KMS-11 (cell line): ENCODE measurements at regions not wholly inside any gene's neighbourhood (a gene's known extent, or its start where the extent isn't known, plus 50 kb on each side); places are given as distances from the start of the nearest gene placed in this dataset.

Experiments used
- H2AFZ ChIP-seq: fragments of 200-600 bp; sonication (generic); 2 replicates; pipeline ENCODE4 v1.6.1; 2016; ENCODE audit warnings: antibody characterized with exemption, mixed run types, low read depth
- H3K27ac ChIP-seq: fragments of 200-600 bp; sonication (generic); 2 replicates; pipeline ENCODE4 v1.6.1; 2016; ENCODE audit warnings: mild to moderate bottlenecking, mixed run types
- H3K27me3 ChIP-seq: fragments of 200-600 bp; sonication (generic); 2 replicates; pipeline ENCODE4 v1.6.1; 2017; ENCODE audit warnings: mild to moderate bottlenecking, low read depth, mixed run types, moderate library complexity; ENCODE audit not compliant: insufficient read depth
- H3K36me3 ChIP-seq: fragments of 200-600 bp; sonication (generic); 2 replicates; pipeline ENCODE4 v1.6.1; 2017; ENCODE audit warnings: mild to moderate bottlenecking, mixed run types; ENCODE audit not compliant: insufficient read depth
- H3K4me1 ChIP-seq: fragments of 200-600 bp; sonication (generic); 2 replicates; pipeline ENCODE4 v1.6.1; 2016; ENCODE audit warnings: mild to moderate bottlenecking, low read depth, mixed run types; ENCODE audit not compliant: poor library complexity, severe bottlenecking
- H3K4me2 ChIP-seq: fragments of 200-600 bp; sonication (generic); 2 replicates; pipeline ENCODE4 v1.7.0; 2016; ENCODE audit warnings: mild to moderate bottlenecking, mixed run types
- H3K4me3 ChIP-seq: fragments of 200-600 bp; sonication (generic); IDR thresholded peaks from 2 replicates; pipeline ENCODE4 v1.6.1; 2017; ENCODE audit warnings: low read depth, low read length, mixed read lengths; ENCODE audit not compliant: insufficient read depth
- H3K79me2 ChIP-seq: fragments of 200-600 bp; sonication (generic); 2 replicates; pipeline ENCODE4 v1.6.1; 2016; ENCODE audit warnings: low read depth, mixed run types; ENCODE audit not compliant: insufficient read depth
- H3K9ac ChIP-seq: fragments of 200-600 bp; sonication (generic); 2 replicates; pipeline ENCODE4 v1.6.1; 2016; ENCODE audit warnings: mild to moderate bottlenecking, mixed run types
- H4K20me1 ChIP-seq: fragments of 200-600 bp; sonication (generic); 2 replicates; pipeline ENCODE4 v1.6.1; 2016; ENCODE audit warnings: mild to moderate bottlenecking, mixed run types; ENCODE audit not compliant: insufficient read depth
- TF ChIP-seq, protein P1 (sequence below): fragments of 200-600 bp; sonication (generic); conservative IDR thresholded peaks from 2 replicates; pipeline ENCODE4 v1.6.1; 2017; ENCODE audit warnings: low read depth, mild to moderate bottlenecking, antibody characterized with exemption, low read length, moderate library complexity, mixed read lengths

DNA sequence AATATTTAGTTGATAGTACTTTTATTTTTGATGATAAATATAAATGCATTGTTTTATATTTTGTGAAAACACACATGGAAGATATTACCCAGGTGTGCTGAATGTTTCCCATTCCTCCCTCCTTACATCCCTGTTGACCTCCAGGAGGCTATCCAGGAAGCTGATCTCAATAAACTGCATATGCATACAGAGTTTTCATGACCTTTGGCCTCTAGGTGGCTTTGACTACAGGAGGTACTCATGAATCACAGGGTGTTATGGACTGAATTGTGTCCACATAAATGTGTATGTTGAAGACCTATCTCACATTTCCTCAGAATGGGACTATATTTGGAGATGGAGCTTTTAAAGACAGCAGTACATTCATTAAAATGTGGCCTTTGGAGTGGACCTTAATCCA is 914.9 kb upstream of the NCAM2 start:
- Histone ChIP-seq H3K79me2 (no peaks in the 10 kb centered on the region), H3K36me3 (no peaks in the 10 kb centered on the region), H3K9ac (no peak overlapping the region), H3K27ac (no peak overlapping the region), H3K4me2 (no peak overlapping the region), H3K4me1 (no peaks in the 10 kb centered on the region), H2AFZ (no peak overlapping the region), H3K27me3 (no peaks in the 10 kb centered on the region), H3K4me3 (no peak overlapping the region), H4K20me1 (no peaks in the 10 kb centered on the region)
- TF ChIP-seq, protein P1, sequence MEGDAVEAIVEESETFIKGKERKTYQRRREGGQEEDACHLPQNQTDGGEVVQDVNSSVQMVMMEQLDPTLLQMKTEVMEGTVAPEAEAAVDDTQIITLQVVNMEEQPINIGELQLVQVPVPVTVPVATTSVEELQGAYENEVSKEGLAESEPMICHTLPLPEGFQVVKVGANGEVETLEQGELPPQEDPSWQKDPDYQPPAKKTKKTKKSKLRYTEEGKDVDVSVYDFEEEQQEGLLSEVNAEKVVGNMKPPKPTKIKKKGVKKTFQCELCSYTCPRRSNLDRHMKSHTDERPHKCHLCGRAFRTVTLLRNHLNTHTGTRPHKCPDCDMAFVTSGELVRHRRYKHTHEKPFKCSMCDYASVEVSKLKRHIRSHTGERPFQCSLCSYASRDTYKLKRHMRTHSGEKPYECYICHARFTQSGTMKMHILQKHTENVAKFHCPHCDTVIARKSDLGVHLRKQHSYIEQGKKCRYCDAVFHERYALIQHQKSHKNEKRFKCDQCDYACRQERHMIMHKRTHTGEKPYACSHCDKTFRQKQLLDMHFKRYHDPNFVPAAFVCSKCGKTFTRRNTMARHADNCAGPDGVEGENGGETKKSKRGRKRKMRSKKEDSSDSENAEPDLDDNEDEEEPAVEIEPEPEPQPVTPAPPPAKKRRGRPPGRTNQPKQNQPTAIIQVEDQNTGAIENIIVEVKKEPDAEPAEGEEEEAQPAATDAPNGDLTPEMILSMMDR, result no peak

DNA sequence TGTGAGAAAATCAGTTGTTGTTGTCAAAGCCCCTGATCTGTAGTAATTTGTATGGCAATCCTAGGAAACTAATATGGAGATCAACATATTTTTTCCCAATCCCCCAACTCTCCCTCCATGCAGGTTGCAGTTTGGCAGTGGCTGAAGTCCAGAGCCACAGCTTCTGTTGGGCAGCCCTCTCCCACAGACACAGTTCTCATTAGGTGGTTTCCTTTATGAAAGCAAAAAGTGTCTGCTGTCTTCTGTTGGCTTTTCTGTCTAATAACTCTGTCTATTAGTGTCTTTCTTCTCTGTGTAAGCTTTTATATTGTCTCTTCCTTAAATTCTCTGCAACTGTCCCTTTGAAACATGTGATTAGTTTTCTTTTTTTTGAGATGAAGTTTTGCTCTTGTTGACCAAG is 914.3 kb upstream of the NCAM2 start:
- no peak overlapping the region for H3K4me3 ChIP-seq
- H3K4me1 ChIP-seq, result no peaks in the 10 kb centered on the region
- H2AFZ ChIP-seq, result no peak overlapping the region
- H3K4me2 ChIP-seq, result no peak overlapping the region
- H3K27me3 ChIP-seq, result no peaks in the 10 kb centered on the region
- no peaks in the 10 kb centered on the region for H3K79me2 ChIP-seq
- no peaks in the 10 kb centered on the region for H4K20me1 ChIP-seq
- H3K27ac ChIP-seq, result no peak overlapping the region
- H3K36me3 ChIP-seq, result no peaks in the 10 kb centered on the region
- H3K9ac ChIP-seq, result no peak overlapping the region
- TF ChIP-seq, protein P1, result no peak

DNA sequence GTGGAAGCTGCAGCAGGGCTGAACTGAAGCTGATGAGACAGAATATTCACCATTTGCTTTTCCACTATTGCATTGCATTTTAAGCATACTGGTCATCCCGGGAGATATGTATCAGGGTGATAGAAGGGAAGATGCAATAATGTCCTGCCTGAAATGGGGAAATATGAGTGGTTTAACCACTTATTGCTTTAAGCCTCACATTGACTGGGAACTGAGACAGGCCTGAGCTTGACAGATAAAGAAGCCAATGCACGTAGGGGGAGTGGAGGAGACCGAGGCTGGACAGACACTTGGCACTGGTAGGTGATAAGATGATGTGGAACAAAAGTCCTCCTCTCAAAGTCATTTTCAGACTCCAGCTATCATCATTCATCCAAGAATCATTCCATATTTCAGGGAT is 911.7 kb upstream of the NCAM2 start:
- TF ChIP-seq, protein P1, result no peak
- H3K79me2 ChIP-seq, result no peaks in the 10 kb centered on the region
- H3K27ac ChIP-seq, result no peak overlapping the region
- no peak overlapping the region for H3K9ac ChIP-seq
- no peak overlapping the region for H3K4me2 ChIP-seq
- H3K36me3 ChIP-seq, result no peaks in the 10 kb centered on the region
- no peaks in the 10 kb centered on the region for H3K27me3 ChIP-seq
- H2AFZ ChIP-seq, result no peak overlapping the region
- no peaks in the 10 kb centered on the region for H3K4me1 ChIP-seq
- H4K20me1 ChIP-seq, result no peaks in the 10 kb centered on the region
- no peak overlapping the region for H3K4me3 ChIP-seq

DNA sequence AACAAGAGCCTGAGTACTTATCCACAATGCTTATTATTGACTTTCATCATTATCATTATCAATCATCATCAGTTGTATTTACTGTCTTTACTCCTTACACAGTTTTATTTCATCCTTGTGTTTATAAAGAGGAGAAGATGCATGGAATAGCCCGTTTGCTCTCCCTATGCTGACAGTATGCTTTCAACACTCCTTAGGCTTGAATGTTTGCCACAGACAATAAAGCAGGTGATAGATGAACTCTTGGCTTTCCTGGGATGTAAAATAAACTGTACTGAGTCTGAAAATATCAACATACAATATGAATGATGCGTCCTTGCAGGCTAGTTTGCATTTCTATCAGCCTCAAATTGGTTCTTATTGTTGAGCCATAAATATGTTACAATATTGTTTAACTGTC is 891.8 kb upstream of the NCAM2 start:
- H2AFZ ChIP-seq, result no peak overlapping the region
- no peaks in the 10 kb centered on the region for H3K4me1 ChIP-seq
- TF ChIP-seq, protein P1, result no peak
- no peak overlapping the region for H3K4me3 ChIP-seq
- no peak overlapping the region for H3K9ac ChIP-seq
- H3K4me2 ChIP-seq, result no peak overlapping the region
- no peaks in the 10 kb centered on the region for H3K27me3 ChIP-seq
- H3K79me2 ChIP-seq, result no peaks in the 10 kb centered on the region
- no peak overlapping the region for H3K27ac ChIP-seq
- H4K20me1 ChIP-seq, result no peaks in the 10 kb centered on the region
- no peaks in the 10 kb centered on the region for H3K36me3 ChIP-seq

DNA sequence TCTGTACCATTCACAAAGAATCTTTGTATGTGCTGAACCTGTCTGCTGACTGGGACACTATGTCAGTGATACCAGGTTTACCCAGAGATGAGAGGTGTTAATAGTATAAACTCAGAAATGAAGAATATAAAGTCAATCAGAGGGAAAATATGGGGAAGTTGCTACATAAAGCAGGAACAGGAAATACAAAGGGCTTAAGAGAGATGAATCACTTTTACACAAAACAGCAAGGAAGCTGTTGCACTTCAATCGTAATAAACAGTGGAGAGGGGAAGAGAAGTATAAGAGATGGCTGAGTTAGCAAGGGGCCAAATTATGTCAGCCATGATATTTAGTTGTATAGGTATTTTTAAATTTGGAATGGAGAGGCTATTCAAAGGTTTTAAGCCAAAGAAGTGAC is 890.2 kb upstream of the NCAM2 start:
- H4K20me1 ChIP-seq, result no peaks in the 10 kb centered on the region
- no peak overlapping the region for H3K27ac ChIP-seq
- H3K27me3 ChIP-seq, result no peaks in the 10 kb centered on the region
- no peak overlapping the region for H3K4me2 ChIP-seq
- TF ChIP-seq, protein P1, result no peak
- H3K36me3 ChIP-seq, result no peaks in the 10 kb centered on the region
- H2AFZ ChIP-seq, result no peak overlapping the region
- H3K79me2 ChIP-seq, result no peaks in the 10 kb centered on the region
- no peaks in the 10 kb centered on the region for H3K4me1 ChIP-seq
- H3K4me3 ChIP-seq, result no peak overlapping the region
- no peak overlapping the region for H3K9ac ChIP-seq
